ENCODE measurements at regions not wholly inside any gene's neighbourhood (a gene's known extent, or its start where the extent isn't known, plus 50 kb on each side); places are given as distances from the start of the nearest gene placed in this dataset.

DNA sequence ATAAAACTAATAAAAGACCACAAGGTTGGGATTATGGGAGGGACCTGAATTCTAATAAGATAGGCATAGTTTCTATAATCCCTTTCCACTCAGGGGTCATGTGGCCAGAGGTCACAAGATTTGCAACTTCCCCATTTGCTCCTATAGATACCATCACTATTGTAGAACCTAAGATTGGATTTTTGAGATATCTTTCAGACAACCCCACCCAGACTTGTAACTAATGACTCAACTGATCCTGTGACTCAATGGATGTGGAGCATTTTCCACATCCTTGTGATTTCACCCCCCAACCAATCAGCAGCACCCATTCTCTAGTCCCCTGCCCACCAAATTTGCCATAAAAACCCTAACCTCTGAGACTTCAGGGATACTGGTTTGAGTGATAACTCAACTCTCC, 51.9 kb upstream of the PIK3AP1 start:
- intact Hi-C loops (cut with micrococcal nuclease; ENCODE audit: unreplicated experiment): no loop called here
- BruUV-seq (replicated peaks): no TSS peak
- Mint-ChIP-seq H3K4me1 (ENCODE audit: low read depth, unreplicated experiment) (peaks cover 8% of the 10 kb centered on the region), H3K27ac (ENCODE audit: unreplicated experiment) (no peak overlapping the region), H3K36me3 (ENCODE audit: insufficient read depth, unreplicated experiment) (no peaks in the 10 kb centered on the region), H3K27me3 (ENCODE audit: unreplicated experiment) (no peaks in the 10 kb centered on the region), H3K9me3 (ENCODE audit: low read depth, unreplicated experiment) (no peaks in the 10 kb centered on the region), H3K4me3 (ENCODE audit: low read depth, unreplicated experiment) (no peak overlapping the region)
- CTCF ChIA-PET: no interaction called here
- TF ChIP-seq, protein P1, sequence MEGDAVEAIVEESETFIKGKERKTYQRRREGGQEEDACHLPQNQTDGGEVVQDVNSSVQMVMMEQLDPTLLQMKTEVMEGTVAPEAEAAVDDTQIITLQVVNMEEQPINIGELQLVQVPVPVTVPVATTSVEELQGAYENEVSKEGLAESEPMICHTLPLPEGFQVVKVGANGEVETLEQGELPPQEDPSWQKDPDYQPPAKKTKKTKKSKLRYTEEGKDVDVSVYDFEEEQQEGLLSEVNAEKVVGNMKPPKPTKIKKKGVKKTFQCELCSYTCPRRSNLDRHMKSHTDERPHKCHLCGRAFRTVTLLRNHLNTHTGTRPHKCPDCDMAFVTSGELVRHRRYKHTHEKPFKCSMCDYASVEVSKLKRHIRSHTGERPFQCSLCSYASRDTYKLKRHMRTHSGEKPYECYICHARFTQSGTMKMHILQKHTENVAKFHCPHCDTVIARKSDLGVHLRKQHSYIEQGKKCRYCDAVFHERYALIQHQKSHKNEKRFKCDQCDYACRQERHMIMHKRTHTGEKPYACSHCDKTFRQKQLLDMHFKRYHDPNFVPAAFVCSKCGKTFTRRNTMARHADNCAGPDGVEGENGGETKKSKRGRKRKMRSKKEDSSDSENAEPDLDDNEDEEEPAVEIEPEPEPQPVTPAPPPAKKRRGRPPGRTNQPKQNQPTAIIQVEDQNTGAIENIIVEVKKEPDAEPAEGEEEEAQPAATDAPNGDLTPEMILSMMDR (IDR thresholded peaks at IDR 0.05; ENCODE audit: unreplicated experiment): no peak
- no peak for DNase-seq

DNA sequence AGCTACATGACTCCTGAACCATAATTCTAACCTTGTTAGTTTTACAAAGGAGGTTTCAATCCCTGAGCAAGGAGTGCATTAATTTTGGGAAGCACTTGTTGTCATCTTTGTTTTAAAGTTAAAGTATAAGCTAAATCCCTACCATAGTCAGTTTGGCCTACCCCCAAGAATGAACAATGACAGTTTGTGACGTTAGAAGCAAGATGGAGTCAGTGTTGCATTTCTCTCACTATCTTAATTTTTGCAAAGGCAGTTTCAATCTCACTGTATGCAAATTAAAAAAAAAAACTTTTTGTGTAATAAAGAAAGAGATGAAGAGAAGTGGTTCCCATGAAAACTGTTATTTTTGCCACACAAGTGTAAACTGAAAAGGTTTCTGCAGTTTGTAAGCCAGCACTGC, 50.7 kb upstream of the PIK3AP1 start:
- Mint-ChIP-seq H3K27ac (ENCODE audit: unreplicated experiment) (no peak overlapping the region), H3K36me3 (ENCODE audit: insufficient read depth, unreplicated experiment) (no peaks in the 10 kb centered on the region), H3K4me3 (ENCODE audit: low read depth, unreplicated experiment) (no peak overlapping the region), H3K27me3 (ENCODE audit: unreplicated experiment) (no peaks in the 10 kb centered on the region), H3K4me1 (ENCODE audit: low read depth, unreplicated experiment) (peaks cover 8% of the 10 kb centered on the region), H3K9me3 (ENCODE audit: low read depth, unreplicated experiment) (no peaks in the 10 kb centered on the region)
- TF ChIP-seq, protein P1 (IDR thresholded peaks at IDR 0.05; ENCODE audit: unreplicated experiment): no peak
- intact Hi-C loops (cut with micrococcal nuclease; ENCODE audit: unreplicated experiment): no loop called here
- CTCF ChIA-PET: interaction anchor here (0.6 kb wide), 1 partner anchor 11 kb away, joined by 3 read pairs; no protein-coding TSS in a partner anchor
- no TSS peak for BruUV-seq (replicated peaks)
- no peak for DNase-seq
